Dendritic cell treated with granulocyte-macrophage colony-stimulating factor and Interleukin-4, amounts not matched to agents 40 ng/mL and 50 ng/mL, for 4 days (primary cell): ENCODE measurements at regions not wholly inside any gene's neighbourhood (a gene's known extent, or its start where the extent isn't known, plus 50 kb on each side); places are given as distances from the start of the nearest gene placed in this dataset.

Experiments
- H3K27ac Mint-ChIP-seq: one replicate; pipeline ENCODE4 v1.8.0; 2022; ENCODE audit warnings: mild to moderate bottlenecking, mixed read lengths
- H3K27me3 Mint-ChIP-seq: one replicate; pipeline ENCODE4 v1.8.0; 2022; ENCODE audit warnings: mild to moderate bottlenecking, mixed read lengths
- H3K36me3 Mint-ChIP-seq: one replicate; pipeline ENCODE4 v1.8.0; 2022; ENCODE audit warnings: low read depth, mixed read lengths
- H3K4me1 Mint-ChIP-seq: one replicate; pipeline ENCODE4 v1.8.0; 2022; ENCODE audit warnings: low read depth, mixed read lengths
- H3K4me3 Mint-ChIP-seq: one replicate; pipeline ENCODE4 v1.8.0; 2022; ENCODE audit warnings: mild to moderate bottlenecking, moderate library complexity, mixed read lengths
- H3K9me3 Mint-ChIP-seq: one replicate; pipeline ENCODE4 v1.8.0; 2022; ENCODE audit warnings: mixed read lengths
- intact Hi-C: fragments of 100-400 bp; cut with micrococcal nuclease; formaldehyde crosslinking; loops from one replicate; pipeline ENCODE4 v1.15.0; 2022

GRCh38 chr16:13768471-13768870 is 151.5 kb upstream of the ERCC4 start:
- H3K9me3 Mint-ChIP-seq: peaks cover 20% of the 10 kb centered on the region
- H3K27ac Mint-ChIP-seq: no peak overlapping the region
- H3K4me1 Mint-ChIP-seq: no peaks in the 10 kb centered on the region
- H3K36me3 Mint-ChIP-seq: no peaks in the 10 kb centered on the region
- no peaks in the 10 kb centered on the region for H3K27me3 Mint-ChIP-seq
- intact Hi-C loops: no loop called here
- H3K4me3 Mint-ChIP-seq: no peak overlapping the region

GRCh38 chr16:13770436-13770835 is 149.5 kb upstream of the ERCC4 start:
- Mint-ChIP-seq H3K36me3 (no peaks in the 10 kb centered on the region), H3K4me3 (no peak overlapping the region), H3K4me1 (no peaks in the 10 kb centered on the region), H3K9me3 (peaks cover 9% of the 10 kb centered on the region), H3K27ac (no peak overlapping the region), H3K27me3 (no peaks in the 10 kb centered on the region)
- intact Hi-C loops: no loop called here

GRCh38 chr16:13772782-13773181 is 147.2 kb upstream of the ERCC4 start:
- intact Hi-C loops: no loop called here
- Mint-ChIP-seq H3K36me3 (no peaks in the 10 kb centered on the region), H3K27me3 (no peaks in the 10 kb centered on the region)

GRCh38 chr16:13779676-13780075 is 140.3 kb upstream of the ERCC4 start:
- no peak overlapping the region for H3K4me3 Mint-ChIP-seq
- H3K27me3 Mint-ChIP-seq: no peaks in the 10 kb centered on the region
- no peak overlapping the region for H3K27ac Mint-ChIP-seq
- H3K36me3 Mint-ChIP-seq: no peaks in the 10 kb centered on the region
- peaks cover 16% of the 10 kb centered on the region for H3K9me3 Mint-ChIP-seq
- intact Hi-C loops: no loop called here
- no peaks in the 10 kb centered on the region for H3K4me1 Mint-ChIP-seq

More at GRCh38 chr16:13772782-13773181, 147.2 kb upstream of the ERCC4 start:
- H3K4me1 Mint-ChIP-seq: no peaks in the 10 kb centered on the region
- H3K4me3 Mint-ChIP-seq: no peak overlapping the region
- peaks cover 18% of the 10 kb centered on the region for H3K9me3 Mint-ChIP-seq
- no peak overlapping the region for H3K27ac Mint-ChIP-seq

- H3K27me3 Mint-ChIP-seq: no peaks in the 10 kb centered on the region
- H3K9me3 Mint-ChIP-seq: peaks cover 16% of the 10 kb centered on the region
- no peaks in the 10 kb centered on the region for H3K4me1 Mint-ChIP-seq
- no peaks in the 10 kb centered on the region for H3K36me3 Mint-ChIP-seq
- H3K27ac Mint-ChIP-seq: no peak overlapping the region
- H3K4me3 Mint-ChIP-seq: no peak overlapping the region
- intact Hi-C loops: no loop called here
These were observed 139.4 kb upstream of the ERCC4 start for GRCh38 chr16:13780406-13781168.

GRCh38 chr16:13781169-13781564 is 138.8 kb upstream of the ERCC4 start:
- Mint-ChIP-seq H3K27ac (no peak overlapping the region), H3K27me3 (no peaks in the 10 kb centered on the region), H3K4me3 (no peak overlapping the region), H3K36me3 (no peaks in the 10 kb centered on the region), H3K4me1 (no peaks in the 10 kb centered on the region), H3K9me3 (peaks cover 16% of the 10 kb centered on the region)
- intact Hi-C loops: no loop called here

DNA sequence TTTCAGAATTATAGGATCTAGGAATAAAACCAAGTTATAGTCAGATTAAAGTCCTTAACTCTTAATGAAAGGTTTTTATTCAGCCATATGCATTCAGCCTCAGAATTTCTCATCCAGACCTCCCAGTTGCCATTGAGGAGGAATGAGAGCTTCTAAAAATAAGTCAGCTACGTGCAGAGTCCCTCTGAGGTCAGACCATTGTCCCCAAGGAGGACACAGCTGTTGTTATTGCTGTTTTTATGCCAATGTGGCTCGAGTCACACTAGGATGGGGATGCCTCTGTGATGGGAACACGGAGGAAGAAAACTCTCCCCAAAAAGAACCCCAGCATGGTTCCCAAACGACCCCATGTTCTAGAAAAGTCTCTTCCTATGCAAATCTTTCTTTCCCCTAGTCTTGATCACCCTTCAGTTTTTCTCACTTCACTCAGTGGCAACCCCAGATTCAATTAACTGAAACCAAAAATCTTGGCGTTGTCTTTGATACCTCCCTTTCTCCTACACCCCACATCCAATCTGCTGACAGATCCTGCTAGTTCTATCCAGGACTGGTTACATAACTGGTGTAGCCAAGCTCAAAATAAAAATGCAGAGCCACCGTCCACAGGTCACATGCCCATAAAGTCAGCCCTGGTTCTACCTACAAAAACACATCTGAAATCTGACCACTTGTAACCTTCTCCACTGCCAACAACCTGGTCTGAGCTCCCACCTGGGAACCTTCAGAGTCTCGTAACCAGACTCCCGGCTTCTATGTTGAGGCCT is 138.2 kb upstream of the ERCC4 start:
- intact Hi-C loops: no loop called here

DNA sequence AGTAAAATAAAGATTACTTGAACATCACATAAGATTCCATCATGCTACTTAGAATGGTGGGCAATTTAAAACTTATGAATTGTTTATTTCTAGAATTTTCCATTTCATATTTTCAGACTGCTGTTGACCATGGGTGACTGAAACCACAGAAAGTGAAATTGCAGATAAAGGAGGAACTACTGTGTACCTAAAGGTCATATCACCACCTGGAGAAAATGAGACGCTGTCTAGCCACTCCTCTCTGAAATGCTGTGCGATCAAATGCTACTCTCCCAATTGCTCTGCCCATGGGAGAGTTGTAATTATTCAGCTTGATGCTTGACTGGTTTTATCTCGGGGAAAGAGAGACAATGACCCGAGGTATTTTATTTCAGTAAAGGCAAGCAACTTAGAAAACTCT is 128.9 kb upstream of the ERCC4 start:
- H3K27me3 Mint-ChIP-seq: no peaks in the 10 kb centered on the region
- H3K4me3 Mint-ChIP-seq: no peak overlapping the region
- H3K27ac Mint-ChIP-seq: no peak overlapping the region
- peaks cover 20% of the 10 kb centered on the region for H3K9me3 Mint-ChIP-seq
- no peaks in the 10 kb centered on the region for H3K36me3 Mint-ChIP-seq
- no peaks in the 10 kb centered on the region for H3K4me1 Mint-ChIP-seq
- intact Hi-C loops: no loop called here

More for the DNA sequence above, 138.2 kb upstream of the ERCC4 start:
- Mint-ChIP-seq H3K36me3 (no peaks in the 10 kb centered on the region), H3K27me3 (no peaks in the 10 kb centered on the region), H3K4me1 (no peaks in the 10 kb centered on the region), H3K4me3 (no peak overlapping the region), H3K9me3 (peaks cover 16% of the 10 kb centered on the region), H3K27ac (no peak overlapping the region)

- Mint-ChIP-seq H3K27me3 (no peaks in the 10 kb centered on the region), H3K36me3 (no peaks in the 10 kb centered on the region), H3K9me3 (peaks cover 31% of the 10 kb centered on the region), H3K4me3 (no peak overlapping the region), H3K27ac (no peak overlapping the region), H3K4me1 (no peaks in the 10 kb centered on the region)
- intact Hi-C loops: no loop called here
These were observed 126.0 kb upstream of the ERCC4 start for GRCh38 chr16:13793841-13794409.

DNA sequence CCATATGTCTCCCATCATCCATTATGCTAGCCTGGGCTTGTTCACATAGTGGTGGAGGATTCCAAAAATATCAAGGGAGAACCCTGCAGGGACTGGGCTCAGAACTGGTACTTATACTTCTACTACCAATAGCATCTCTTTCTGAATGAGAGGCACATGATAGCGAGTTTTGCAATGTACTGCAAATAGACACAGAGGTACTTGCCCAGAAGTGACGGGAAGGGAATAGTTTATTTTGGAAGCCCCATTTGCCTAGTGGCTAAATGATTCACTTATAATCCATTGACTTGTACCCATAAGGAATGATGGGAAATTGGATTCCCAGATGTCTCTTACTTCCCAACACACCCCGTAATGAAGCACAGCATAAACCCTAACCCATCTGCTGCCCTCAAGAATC is 124.8 kb upstream of the ERCC4 start:
- H3K36me3 Mint-ChIP-seq: no peaks in the 10 kb centered on the region
- peaks cover 31% of the 10 kb centered on the region for H3K9me3 Mint-ChIP-seq
- no peaks in the 10 kb centered on the region for H3K4me1 Mint-ChIP-seq
- no peak overlapping the region for H3K4me3 Mint-ChIP-seq
- no peak overlapping the region for H3K27ac Mint-ChIP-seq
- intact Hi-C loops: no loop called here
- H3K27me3 Mint-ChIP-seq: no peaks in the 10 kb centered on the region

GRCh38 chr16:13797718-13798117 is 122.2 kb upstream of the ERCC4 start:
- peaks cover 14% of the 10 kb centered on the region for H3K9me3 Mint-ChIP-seq
- H3K27me3 Mint-ChIP-seq: no peaks in the 10 kb centered on the region
- no peaks in the 10 kb centered on the region for H3K4me1 Mint-ChIP-seq
- no peak overlapping the region for H3K27ac Mint-ChIP-seq
- H3K4me3 Mint-ChIP-seq: no peak overlapping the region
- H3K36me3 Mint-ChIP-seq: no peaks in the 10 kb centered on the region
- intact Hi-C loops: no loop called here

GRCh38 chr16:13798211-13798610 is 121.7 kb upstream of the ERCC4 start:
- Mint-ChIP-seq H3K27ac (no peak overlapping the region), H3K4me3 (no peak overlapping the region), H3K9me3 (peaks cover 11% of the 10 kb centered on the region), H3K27me3 (no peaks in the 10 kb centered on the region), H3K4me1 (no peaks in the 10 kb centered on the region), H3K36me3 (no peaks in the 10 kb centered on the region)
- intact Hi-C loops: no loop called here

DNA sequence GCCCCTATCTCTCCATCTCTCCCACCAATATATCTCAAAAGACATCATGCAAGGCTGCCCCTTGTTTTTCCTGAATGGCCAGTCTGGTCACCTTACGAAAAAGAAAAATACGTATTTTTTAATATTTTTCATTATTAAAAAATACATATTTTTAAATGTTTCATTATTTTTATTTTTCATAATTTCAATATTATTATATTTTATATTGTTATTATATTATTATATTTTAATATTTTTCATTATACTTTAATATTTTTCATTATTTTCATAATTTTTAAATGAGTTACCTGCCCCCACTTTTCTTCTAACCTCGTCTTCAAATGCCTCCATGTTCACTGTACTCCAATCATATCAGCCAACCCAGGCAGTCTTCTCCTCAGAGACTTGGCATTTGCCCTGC is 116.0 kb upstream of the ERCC4 start:
- intact Hi-C loops: no loop called here
- Mint-ChIP-seq H3K27ac (no peak overlapping the region), H3K4me1 (no peaks in the 10 kb centered on the region), H3K36me3 (no peaks in the 10 kb centered on the region), H3K9me3 (no peaks in the 10 kb centered on the region), H3K4me3 (no peak overlapping the region), H3K27me3 (no peaks in the 10 kb centered on the region)

DNA sequence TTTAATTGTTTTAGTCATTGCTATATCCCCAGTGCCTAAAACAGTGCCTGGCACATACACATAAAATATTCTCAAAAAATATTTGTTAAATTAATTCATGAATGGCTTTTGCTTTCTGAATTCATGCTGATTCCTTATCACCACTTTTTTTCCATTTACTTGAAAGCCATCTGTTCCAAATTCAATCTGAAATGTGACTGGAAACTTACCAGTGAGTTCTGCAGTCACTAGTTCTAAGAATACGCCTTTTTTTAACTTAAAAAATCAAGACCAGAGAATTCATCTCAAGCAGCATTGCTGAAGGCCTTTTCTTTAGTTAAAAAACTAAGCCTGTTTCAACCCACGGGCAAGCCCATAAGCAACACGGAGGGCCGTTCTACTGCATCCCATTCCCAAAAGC is 114.0 kb upstream of the ERCC4 start:
- Mint-ChIP-seq H3K27me3 (no peaks in the 10 kb centered on the region), H3K27ac (no peak overlapping the region), H3K9me3 (no peaks in the 10 kb centered on the region), H3K36me3 (no peaks in the 10 kb centered on the region), H3K4me1 (no peaks in the 10 kb centered on the region), H3K4me3 (no peak overlapping the region)
- intact Hi-C loops: no loop called here
